Sigmoid colon (tissue), 6 donors: ENCODE measurements at regions not wholly inside any gene's neighbourhood (a gene's known extent, or its start where the extent isn't known, plus 50 kb on each side); places are given as distances from the start of the nearest gene placed in this dataset.

Experiments
- DNase-seq: peaks from one replicate; pipeline ENCODE4 v3.0.0-alpha.2; 2019
- H3K27ac ChIP-seq, 4 donors: fragments of 200-600 bp; sonication (generic); one replicate each; pipeline ENCODE4 v1.5.1; 2016 to 2019; ENCODE audit warnings: mild to moderate bottlenecking in 1 of 4
- H3K27me3 ChIP-seq, 3 donors: fragments of 200-600 bp; sonication (generic); one replicate each; pipeline ENCODE4 v1.5.1; 2019; ENCODE audit warnings: mild to moderate bottlenecking in 1 of 3
- H3K36me3 ChIP-seq, 4 donors: fragments of 200-600 bp; sonication (generic); one replicate each; pipeline ENCODE4 v1.5.1; 2016 to 2019
- H3K4me1 ChIP-seq, 4 donors: fragments of 200-600 bp; sonication (generic); one replicate each; pipeline ENCODE4 v1.5.1; 2017 to 2019
- H3K4me3 ChIP-seq, 4 donors: fragments of 200-600 bp; sonication (generic); one replicate each; pipeline ENCODE4 v1.5.1; 2017 to 2019; ENCODE audit warnings: mild to moderate bottlenecking in 2 of 4, moderate library complexity in 1 of 4
- H3K9me3 ChIP-seq, 4 donors: fragments of 200-600 bp in 3 of 4; sonication (generic) in 3 of 4; one replicate each; pipeline versions ENCODE4 v1.5.1 to v1.6.1; 2013 to 2019
- CTCF ChIP-seq, 4 experiments: fragments of 450-650 bp in 3 of 4; fragments of 200-600 bp in 1 of 4; IDR thresholded peaks; one replicate each; pipeline ENCODE4 v1.5.1; 2016 to 2019; ENCODE audit warnings: antibody characterized with exemption in 4 of 4, mild to moderate bottlenecking in 3 of 4, moderate library complexity in 2 of 4
- EP300 ChIP-seq, 4 donors: sonication (generic); formaldehyde crosslinking; IDR thresholded peaks; one replicate each; pipeline ENCODE4 v1.6.1; 2017; ENCODE audit warnings: antibody characterized with exemption in 4 of 4
- POLR2A ChIP-seq, 2 donors: fragments of 450-650 bp; IDR thresholded peaks; one replicate each; pipeline ENCODE4 v1.6.1; 2016; ENCODE audit warnings: antibody characterized with exemption in 2 of 2, mild to moderate bottlenecking in 2 of 2, moderate library complexity in 2 of 2
- POLR2AphosphoS5 ChIP-seq, 4 donors: sonication (generic); formaldehyde crosslinking; IDR thresholded peaks; one replicate each; pipeline ENCODE4 v1.6.1; 2017; ENCODE audit warnings: antibody characterized with exemption in 4 of 4
- WGBS, 2 donors: extraction: QIAGEN DNeasy Blood & Tissue Kit; methylation state at CpG; one replicate each; pipeline ENCODE4 v1.1.7; 2013; 5-methylcytosine and 5-hydroxymethylcytosine counted together
- intact Hi-C: fragments of 100-400 bp; cut with DNase I; formaldehyde crosslinking; loops from one replicate; pipeline ENCODE4 v1.15.1; 2023
- donor health status: healthy with polysubstance abuse.
- donor health status: healthy.

- no peak for DNase-seq
- intact Hi-C loops = no loop called here
- Histone ChIP-seq H3K4me3 (no peak overlapping the region), H3K27me3 (peaks cover 0 to 27% (median 0%) of the 10 kb centered on the region in 3 donors), H3K4me1 (peaks cover 0 to 7% (median 0%) of the 10 kb centered on the region in 4 donors), H3K9me3 (no peaks in the 10 kb centered on the region), H3K27ac (no peak overlapping the region), H3K36me3 (no peaks in the 10 kb centered on the region)
- no peak for TF ChIP-seq POLR2AphosphoS5 (IDR thresholded peaks at IDR 0.05)
- no peak for TF ChIP-seq EP300 (IDR thresholded peaks at IDR 0.05)
- TF ChIP-seq POLR2A (IDR thresholded peaks at IDR 0.05) = no peak
- no peak for TF ChIP-seq CTCF (IDR thresholded peaks at IDR 0.05)
- 93 to 94% methylated on average over 13 of the region's 13 CpGs for WGBS, 2 donors
Measured at GRCh38 chr2:11068856-11069526, 86.3 kb upstream of the SLC66A3 start.

GRCh38 chr2:11069566-11070185 is 85.6 kb upstream of the SLC66A3 start:
- no peak overlapping the region for H3K27ac ChIP-seq
- WGBS, 2 donors = 94% methylated on average over 10 of the region's 10 CpGs
- H3K27me3 ChIP-seq = peaks cover 0 to 28% (median 0%) of the 10 kb centered on the region in 3 donors
- TF ChIP-seq CTCF (IDR thresholded peaks at IDR 0.05) = no peak
- TF ChIP-seq POLR2A (IDR thresholded peaks at IDR 0.05) = no peak
- TF ChIP-seq EP300 (IDR thresholded peaks at IDR 0.05) = no peak
- intact Hi-C loops = no loop called here
- H3K4me1 ChIP-seq = peaks cover 0 to 7% (median 0%) of the 10 kb centered on the region in 4 donors
- no peaks in the 10 kb centered on the region for H3K9me3 ChIP-seq
- no peak overlapping the region for H3K4me3 ChIP-seq
- no peaks in the 10 kb centered on the region for H3K36me3 ChIP-seq
- DNase-seq = no peak

- peaks cover 0 to 7% (median 0%) of the 10 kb centered on the region in 4 donors for H3K4me1 ChIP-seq
- peaks cover 0 to 27% (median 0%) of the 10 kb centered on the region in 3 donors for H3K27me3 ChIP-seq
- no peak for DNase-seq
- H3K27ac ChIP-seq = no peak overlapping the region
- intact Hi-C loops = no loop called here
- 26 to 57% methylated on average over 7 of the region's 7 CpGs for WGBS, 2 donors
- no peaks in the 10 kb centered on the region for H3K36me3 ChIP-seq
- TF ChIP-seq CTCF (IDR thresholded peaks at IDR 0.05) (no peak), POLR2A (IDR thresholded peaks at IDR 0.05) (no peak), POLR2AphosphoS5 (IDR thresholded peaks at IDR 0.05) (no peak), EP300 (IDR thresholded peaks at IDR 0.05) (no peak)
- H3K9me3 ChIP-seq = no peaks in the 10 kb centered on the region
- no peak overlapping the region for H3K4me3 ChIP-seq
Measured at GRCh38 chr2:11071211-11071610, 84.1 kb upstream of the SLC66A3 start.

GRCh38 chr2:11071939-11072338 is 83.3 kb upstream of the SLC66A3 start:
- intact Hi-C loops = no loop called here
- Histone ChIP-seq H3K9me3 (no peaks in the 10 kb centered on the region), H3K27ac (no peak overlapping the region), H3K4me3 (no peak overlapping the region), H3K36me3 (no peaks in the 10 kb centered on the region), H3K4me1 (peaks cover 0 to 7% (median 0%) of the 10 kb centered on the region in 4 donors), H3K27me3 (peaks cover 0 to 27% (median 0%) of the 10 kb centered on the region in 3 donors)
- no peak for TF ChIP-seq POLR2AphosphoS5 (IDR thresholded peaks at IDR 0.05)
- no peak for TF ChIP-seq POLR2A (IDR thresholded peaks at IDR 0.05)
- TF ChIP-seq CTCF (IDR thresholded peaks at IDR 0.05) = no peak
- no peak for TF ChIP-seq EP300 (IDR thresholded peaks at IDR 0.05)
- DNase-seq = no peak
- WGBS, 2 donors = 79 to 90% methylated on average over 2 of the region's 2 CpGs
